SKM-1 treated with dmso at 0.1 percent for 144 hours (cell line): ENCODE measurements at regions not wholly inside any gene's neighbourhood (a gene's known extent, or its start where the extent isn't known, plus 50 kb on each side); places are given as distances from the start of the nearest gene placed in this dataset.
"Not testable (repeated sequence)": the region's sequence is repeated elsewhere in the genome, so short reads cannot be mapped to it uniquely, and the experiment has no call there.

Experiments
- DNase-seq: peaks from one replicate; lab custom pipeline; 2025; ENCODE audit not compliant: unreplicated experiment; lab: John Stamatoyannopoulos, UW

GRCh38 chr6:139448051-139448649, 73.7 kb upstream of the CITED2 start:
- DNase-seq: no peak

- DNase-seq: no peak
These were observed 73.2 kb upstream of the CITED2 start for GRCh38 chr6:139447656-139447975.

- DNase-seq: no peak
These were observed 72.6 kb upstream of the CITED2 start for GRCh38 chr6:139446768-139447655.

- DNase-seq: no peak
These were observed 71.8 kb upstream of the CITED2 start for GRCh38 chr6:139446138-139446715.

GRCh38 chr6:139444273-139444787, 69.9 kb upstream of the CITED2 start:
- DNase-seq: not testable (repeated sequence)

GRCh38 chr6:139443231-139444112, 69.0 kb upstream of the CITED2 start:
- DNase-seq: no peak

- no peak for DNase-seq
These were observed 67.8 kb upstream of the CITED2 start for GRCh38 chr6:139442188-139442671.

GRCh38 chr6:139439349-139439748, 64.9 kb upstream of the CITED2 start:
- no peak for DNase-seq

- DNase-seq: no peak
These were observed 64.3 kb upstream of the CITED2 start for GRCh38 chr6:139438775-139439174.

- DNase-seq: no peak
These were observed 62.5 kb upstream of the CITED2 start for GRCh38 chr6:139436957-139437348.

- DNase-seq: no peak
These were observed 61.9 kb upstream of the CITED2 start for GRCh38 chr6:139436200-139436956.

- DNase-seq: peak; percentile 52
These were observed 59.4 kb upstream of the CITED2 start for GRCh38 chr6:139433631-139434419.

- DNase-seq: no peak
These were observed 57.1 kb upstream of the CITED2 start for GRCh38 chr6:139431602-139431956.

GRCh38 chr6:139430899-139431601, 56.6 kb upstream of the CITED2 start:
- no peak for DNase-seq

GRCh38 chr6:139429580-139430145, 55.2 kb upstream of the CITED2 start:
- peak; percentile 95 for DNase-seq

GRCh38 chr6:139427199-139427598, 52.8 kb upstream of the CITED2 start:
- DNase-seq: no peak

GRCh38 chr6:139426795-139427194, 52.3 kb upstream of the CITED2 start:
- no peak for DNase-seq

GRCh38 chr6:139425780-139426179, 51.3 kb upstream of the CITED2 start:
- no peak for DNase-seq
